ENCODE measurements at regions not wholly inside any gene's neighbourhood (a gene's known extent, or its start where the extent isn't known, plus 50 kb on each side); places are given as distances from the start of the nearest gene placed in this dataset.

DNA sequence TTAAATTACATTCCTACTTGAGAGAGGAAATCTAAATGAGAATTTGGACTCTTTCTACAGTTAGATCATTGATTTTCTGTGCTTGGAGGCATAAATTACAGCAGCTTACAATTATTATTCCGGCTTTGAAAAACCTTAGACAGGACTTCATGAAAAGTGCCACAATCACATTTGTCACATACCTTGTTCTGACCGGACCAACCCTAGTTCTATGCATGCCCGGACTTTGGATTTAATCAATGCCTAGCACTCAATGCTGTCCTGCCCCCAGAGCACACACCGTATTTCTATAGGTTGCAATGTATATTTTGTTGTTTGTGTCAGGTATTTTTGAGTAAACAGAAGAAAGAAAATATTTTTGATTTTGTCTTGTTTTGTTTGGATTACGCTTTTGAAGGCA, 424.7 kb upstream of the PDZRN3 start:
- TF ChIP-seq, protein P1, sequence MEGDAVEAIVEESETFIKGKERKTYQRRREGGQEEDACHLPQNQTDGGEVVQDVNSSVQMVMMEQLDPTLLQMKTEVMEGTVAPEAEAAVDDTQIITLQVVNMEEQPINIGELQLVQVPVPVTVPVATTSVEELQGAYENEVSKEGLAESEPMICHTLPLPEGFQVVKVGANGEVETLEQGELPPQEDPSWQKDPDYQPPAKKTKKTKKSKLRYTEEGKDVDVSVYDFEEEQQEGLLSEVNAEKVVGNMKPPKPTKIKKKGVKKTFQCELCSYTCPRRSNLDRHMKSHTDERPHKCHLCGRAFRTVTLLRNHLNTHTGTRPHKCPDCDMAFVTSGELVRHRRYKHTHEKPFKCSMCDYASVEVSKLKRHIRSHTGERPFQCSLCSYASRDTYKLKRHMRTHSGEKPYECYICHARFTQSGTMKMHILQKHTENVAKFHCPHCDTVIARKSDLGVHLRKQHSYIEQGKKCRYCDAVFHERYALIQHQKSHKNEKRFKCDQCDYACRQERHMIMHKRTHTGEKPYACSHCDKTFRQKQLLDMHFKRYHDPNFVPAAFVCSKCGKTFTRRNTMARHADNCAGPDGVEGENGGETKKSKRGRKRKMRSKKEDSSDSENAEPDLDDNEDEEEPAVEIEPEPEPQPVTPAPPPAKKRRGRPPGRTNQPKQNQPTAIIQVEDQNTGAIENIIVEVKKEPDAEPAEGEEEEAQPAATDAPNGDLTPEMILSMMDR (conservative IDR thresholded peaks at IDR 0.05), result no peak
- no peak for TF ChIP-seq EZH2 (IDR thresholded peaks at IDR 0.05; ENCODE audit: low read depth)

Data from PC-9 (cell line).